HPDE6-E6E7 (cell line): ENCODE measurements at regions not wholly inside any gene's neighbourhood (a gene's known extent, or its start where the extent isn't known, plus 50 kb on each side); places are given as distances from the start of the nearest gene placed in this dataset.
"Not testable (repeated sequence)": the region's sequence is repeated elsewhere in the genome, so short reads cannot be mapped to it uniquely, and the experiment has no call there.

Experiments used
- DNase-seq: peaks from one replicate; pipeline ENCODE4 v3.0.0; 2011; ENCODE audit warnings: missing footprints; ENCODE audit errors: extremely low spot score

- DNase-seq = no peak
Observed at GRCh38 chr2:192828175-192828574, 633.4 kb upstream of the TMEFF2 start.

GRCh38 chr2:192827735-192828134, 633.0 kb upstream of the TMEFF2 start:
- no peak for DNase-seq

- DNase-seq = no peak
Observed at GRCh38 chr2:192814376-192814775, 619.6 kb upstream of the TMEFF2 start.

DNA sequence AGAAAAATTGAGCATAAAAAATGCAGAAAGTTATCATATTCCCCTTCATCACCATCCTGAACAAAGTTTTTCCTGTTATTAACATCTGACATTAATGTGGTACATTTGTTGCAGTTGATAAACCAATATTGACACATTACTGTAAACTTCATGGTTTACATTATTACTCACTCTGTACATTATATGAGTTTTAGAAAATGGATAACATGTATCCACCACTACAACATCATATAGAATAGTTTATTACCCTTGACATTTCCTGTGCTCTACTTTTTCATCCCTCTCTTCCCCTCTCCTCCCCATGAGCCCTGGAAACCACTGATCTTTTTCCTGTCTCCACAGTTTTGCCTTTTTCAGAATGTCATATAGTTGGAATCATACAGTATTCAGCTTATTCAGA, 618.6 kb upstream of the TMEFF2 start:
- DNase-seq = no peak

DNA sequence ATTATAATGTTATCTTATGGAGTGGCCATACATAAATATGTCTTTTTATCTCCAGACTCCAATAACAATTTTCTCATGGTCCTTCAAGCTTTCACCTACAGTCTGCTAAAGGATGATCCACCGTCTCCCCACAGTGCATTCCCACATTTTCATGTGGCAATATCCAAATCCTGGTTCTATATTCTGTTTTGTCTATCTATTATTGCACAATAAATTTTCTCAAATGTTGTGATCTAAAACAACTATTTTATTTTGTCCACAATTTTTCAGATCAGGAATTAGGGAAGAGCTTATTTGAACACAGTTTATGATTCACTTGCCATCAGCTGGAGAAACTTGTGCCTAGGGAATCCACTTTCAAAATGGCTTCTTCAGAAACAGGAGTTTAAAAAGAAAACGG, 614.4 kb upstream of the TMEFF2 start:
- DNase-seq = no peak

- DNase-seq = no peak
Observed at GRCh38 chr2:192783643-192784042, 588.9 kb upstream of the TMEFF2 start.

DNA sequence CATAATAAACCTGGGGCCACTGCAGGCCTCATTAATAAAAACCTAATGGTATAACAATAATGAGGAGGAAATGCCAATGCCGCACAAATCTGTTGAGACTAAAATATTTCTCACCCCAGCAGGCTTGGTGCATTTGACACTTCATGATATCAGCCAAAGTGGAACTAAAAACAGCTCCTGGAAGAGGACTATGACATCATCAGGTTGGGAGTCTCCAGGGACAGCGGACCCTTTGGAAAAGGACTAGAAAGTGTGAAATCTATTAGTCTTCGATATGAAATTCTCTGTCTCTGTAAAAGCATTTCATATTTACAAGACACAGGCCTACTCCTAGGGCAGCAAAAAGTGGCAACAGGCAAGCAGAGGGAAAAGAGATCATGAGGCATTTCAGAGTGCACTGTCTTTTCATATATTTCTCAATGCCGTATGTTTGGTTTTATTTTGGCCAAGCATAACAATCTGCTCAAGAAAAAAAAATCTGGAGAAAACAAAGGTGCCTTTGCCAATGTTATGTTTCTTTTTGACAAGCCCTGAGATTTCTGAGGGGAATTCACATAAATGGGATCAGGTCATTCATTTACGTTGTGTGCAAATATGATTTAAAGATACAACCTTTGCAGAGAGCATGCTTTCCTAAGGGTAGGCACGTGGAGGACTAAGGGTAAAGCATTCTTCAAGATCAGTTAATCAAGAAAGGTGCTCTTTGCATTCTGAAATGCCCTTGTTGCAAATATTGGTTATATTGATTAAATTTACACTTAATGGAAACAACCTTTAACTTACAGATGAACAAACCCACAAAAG, 580.9 kb upstream of the TMEFF2 start:
- DNase-seq = no peak

GRCh38 chr2:192775011-192775410, 580.3 kb upstream of the TMEFF2 start:
- no peak for DNase-seq

DNA sequence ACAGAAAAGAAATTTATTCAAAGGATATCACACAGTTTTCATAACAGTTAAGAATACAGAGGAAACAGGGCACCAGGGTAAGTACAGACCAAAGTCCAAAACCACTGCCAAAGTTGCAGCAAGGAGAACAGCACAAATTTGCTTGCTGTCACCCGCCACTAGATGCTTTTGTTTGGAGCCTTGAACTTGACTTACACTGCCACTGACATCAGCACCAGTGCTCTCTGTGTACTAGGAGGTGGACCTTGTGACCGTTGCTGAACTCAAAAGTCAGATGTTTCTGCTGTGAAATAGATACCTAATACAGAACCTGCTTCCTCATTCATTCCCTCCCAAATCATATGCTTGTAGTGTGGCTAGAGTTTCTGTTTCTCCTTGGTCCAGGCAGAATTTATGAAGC, 578.3 kb upstream of the TMEFF2 start:
- no peak for DNase-seq

GRCh38 chr2:192749611-192750200, 555.0 kb upstream of the TMEFF2 start:
- no peak for DNase-seq

GRCh38 chr2:192741889-192742288, 547.2 kb upstream of the TMEFF2 start:
- DNase-seq = peak; percentile 8

- no peak for DNase-seq
Observed at GRCh38 chr2:192735447-192735846, 540.7 kb upstream of the TMEFF2 start.

DNA sequence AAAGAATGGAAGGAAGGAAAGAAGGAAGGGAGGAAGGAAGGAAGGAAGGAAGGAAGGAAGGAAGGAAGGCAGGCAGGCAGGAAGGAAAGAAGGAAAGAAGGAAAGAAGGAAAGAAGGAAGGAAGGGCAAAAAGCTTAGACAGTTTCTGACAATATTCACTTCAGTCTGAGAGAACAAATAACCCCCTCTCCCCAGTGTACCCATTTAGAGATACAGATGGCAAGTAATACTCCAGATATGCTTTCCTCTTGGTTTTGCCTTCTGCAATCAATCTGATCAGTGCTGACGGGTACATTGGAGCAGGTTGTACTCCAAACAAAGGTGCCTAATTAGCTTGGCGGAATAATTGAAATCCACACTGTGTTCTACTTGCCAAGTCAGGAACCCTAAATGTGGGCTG, 534.6 kb upstream of the TMEFF2 start:
- no peak for DNase-seq

GRCh38 chr2:192725991-192726390, 531.3 kb upstream of the TMEFF2 start:
- no peak for DNase-seq

DNA sequence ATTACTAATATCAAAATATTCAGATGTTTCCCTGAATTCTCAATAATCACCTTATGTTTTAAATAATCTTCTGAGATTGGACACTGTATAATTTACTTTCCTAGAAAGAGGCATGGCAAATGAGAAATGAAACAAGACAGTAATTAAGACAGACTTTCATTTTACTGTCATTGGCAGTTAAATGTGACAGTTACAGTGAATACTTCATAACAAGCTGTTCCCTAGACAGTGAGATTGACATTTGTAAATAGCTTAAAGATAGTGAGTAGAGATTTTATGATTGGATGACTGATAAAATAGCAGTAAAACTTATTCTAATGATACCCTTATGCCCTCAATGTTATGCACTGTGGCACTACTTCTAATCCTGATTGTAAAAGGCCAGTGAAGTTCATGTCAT, 524.9 kb upstream of the TMEFF2 start:
- no peak for DNase-seq

DNA sequence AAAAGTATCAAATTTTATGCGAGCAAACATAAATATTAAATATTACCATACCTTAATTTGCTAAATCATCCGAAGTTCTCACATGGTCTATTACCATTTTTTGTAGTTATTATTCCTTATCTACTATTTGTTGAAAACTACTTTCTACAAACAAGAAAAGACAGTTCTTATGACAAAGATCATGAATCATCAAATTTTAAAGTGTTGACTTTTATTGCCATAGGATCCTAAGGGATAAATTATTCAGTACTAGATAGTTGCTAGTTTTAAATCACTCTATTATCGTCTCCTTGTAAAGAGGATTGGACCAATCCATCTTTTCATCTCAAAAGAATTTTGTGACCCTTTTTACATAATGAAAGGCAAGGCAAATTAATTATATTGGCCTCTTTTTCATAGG, 523.6 kb upstream of the TMEFF2 start:
- DNase-seq = no peak

DNA sequence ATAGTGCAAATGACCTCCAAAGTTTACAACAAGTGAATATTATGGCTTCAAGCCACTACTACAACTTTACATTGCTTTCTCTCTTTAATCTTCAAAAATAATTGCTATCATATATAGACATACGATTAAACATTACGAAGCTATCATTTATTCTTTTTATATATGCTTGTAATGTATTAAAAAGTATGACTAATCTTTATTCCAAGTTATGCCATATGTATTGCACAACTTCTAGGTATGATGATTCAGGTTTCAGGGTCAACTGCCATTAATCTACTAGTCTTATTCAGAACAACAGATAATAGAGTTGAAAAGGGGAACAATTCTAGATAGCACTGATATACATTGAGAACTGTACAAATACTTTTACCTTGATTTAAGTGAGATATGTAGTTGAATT, 506.2 kb upstream of the TMEFF2 start:
- peak; percentile 0 for DNase-seq

DNA sequence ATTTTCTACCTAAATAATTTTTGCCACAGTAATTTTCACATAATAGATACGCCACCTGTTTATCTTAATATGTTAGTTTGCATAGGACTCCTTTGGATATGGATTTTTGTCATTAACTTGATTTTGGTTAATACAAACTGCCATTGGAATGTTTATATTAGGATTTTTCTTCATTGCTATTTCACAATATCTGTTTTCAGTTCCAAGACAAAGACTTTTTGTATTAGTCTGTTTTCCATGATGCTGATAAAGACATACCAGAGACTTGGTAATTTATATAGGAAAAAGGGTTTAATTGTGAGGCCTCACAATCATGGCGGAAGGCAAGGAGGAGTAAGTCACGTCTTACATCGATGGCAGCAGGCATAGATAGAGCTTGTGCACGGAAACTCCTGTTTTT, 503.1 kb upstream of the TMEFF2 start:
- no peak for DNase-seq

- no peak for DNase-seq
Observed at GRCh38 chr2:192696857-192697256, 502.1 kb upstream of the TMEFF2 start.

- DNase-seq = no peak
Observed at GRCh38 chr2:192687015-192687414, 492.3 kb upstream of the TMEFF2 start.

DNA sequence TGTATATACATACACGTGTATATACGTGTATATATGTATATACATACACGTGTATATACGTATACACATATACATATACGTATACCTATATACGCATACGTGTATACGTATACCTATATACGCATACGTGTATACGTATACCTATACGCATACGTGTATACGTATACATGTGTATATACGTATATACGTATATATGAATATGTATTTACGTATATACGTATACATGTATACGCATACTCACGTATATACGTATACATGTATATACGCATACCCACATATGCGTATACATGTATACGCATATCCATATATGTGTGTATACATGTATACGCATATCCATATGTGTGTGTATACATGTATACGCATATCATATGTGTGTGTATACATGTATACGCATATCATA, 487.8 kb upstream of the TMEFF2 start:
- not testable (repeated sequence) for DNase-seq

DNA sequence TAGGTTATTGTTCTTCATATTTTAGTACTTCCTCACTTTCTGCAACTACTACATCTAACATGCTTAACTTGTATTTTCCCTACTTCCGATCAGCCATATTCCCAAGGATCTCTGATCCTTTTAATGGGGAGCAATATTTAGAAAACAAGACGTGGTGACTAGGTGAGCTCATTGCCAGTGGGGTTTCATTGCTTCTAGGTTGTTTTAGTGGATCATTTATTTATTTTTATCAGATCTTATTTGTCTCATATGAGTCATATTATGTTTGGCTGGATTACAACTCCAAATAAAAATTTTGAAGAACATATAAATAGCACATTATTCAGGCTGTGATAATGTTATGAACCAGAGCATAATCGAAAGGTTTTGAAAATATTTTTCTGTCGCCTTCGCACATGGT, 480.9 kb upstream of the TMEFF2 start:
- no peak for DNase-seq

DNA sequence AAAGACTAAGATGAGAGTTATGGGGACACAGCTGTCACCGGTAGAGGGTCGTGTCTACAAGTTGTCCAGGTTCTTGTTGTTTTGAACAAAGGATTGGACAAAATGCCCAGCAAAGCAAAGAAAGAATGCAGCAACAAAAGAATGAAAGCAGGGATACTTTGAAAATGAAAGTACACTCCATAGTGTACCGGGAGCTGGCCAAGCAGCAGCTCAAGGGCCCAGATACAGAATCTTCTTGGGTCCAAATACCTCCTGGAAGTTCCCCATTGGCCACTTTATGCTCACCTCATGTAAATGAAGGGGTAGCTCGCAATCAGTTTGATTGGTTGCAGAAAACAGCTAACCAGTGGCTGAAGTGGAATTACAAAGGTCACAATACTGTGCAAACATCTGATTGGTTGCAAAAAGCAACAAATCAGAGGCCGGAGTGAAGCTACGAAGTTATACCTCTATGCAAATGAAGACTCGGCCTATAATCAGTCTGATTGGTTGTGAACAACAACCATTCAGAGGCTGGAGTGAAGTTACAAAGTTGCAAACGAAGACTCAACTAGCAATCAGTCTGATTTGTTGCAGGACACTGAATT, 474.9 kb upstream of the TMEFF2 start:
- DNase-seq = no peak
